BLaER1 treated with 17β-estradiol and CSF1 and Interleukin-3, amounts not matched to agents 10 nM and 100 nM (cell line): ENCODE measurements at regions not wholly inside any gene's neighbourhood (a gene's known extent, or its start where the extent isn't known, plus 50 kb on each side); places are given as distances from the start of the nearest gene placed in this dataset.

Experiments used
- H3K27ac ChIP-seq, 11 experiments: shearing (Covaris generic); formaldehyde crosslinking; 2 replicates each; pipeline ENCODE4 v1.8.1; 2022
- H3K27me3 ChIP-seq, 11 experiments: shearing (Covaris generic); formaldehyde crosslinking; 2 replicates each; pipeline ENCODE4 v1.8.1; 2022
- H3K36me3 ChIP-seq, 11 experiments: shearing (Covaris generic); formaldehyde crosslinking; 2 replicates each; pipeline ENCODE4 v1.8.1; 2022
- H3K4me1 ChIP-seq, 10 experiments: shearing (Covaris generic); formaldehyde crosslinking; 2 replicates each; pipeline ENCODE4 v1.8.1; 2022
- H3K4me2 ChIP-seq, 11 experiments: shearing (Covaris generic); formaldehyde crosslinking; 2 replicates each; pipeline ENCODE4 v1.8.1; 2022
- H3K4me3 ChIP-seq, 10 experiments: shearing (Covaris generic); formaldehyde crosslinking; 2 replicates each; pipeline ENCODE4 v1.8.1; 2022
- H3K9ac ChIP-seq, 11 experiments: shearing (Covaris generic); formaldehyde crosslinking; 2 replicates each; pipeline ENCODE4 v1.8.1; 2022
- H3K9me3 ChIP-seq, 11 experiments: shearing (Covaris generic); formaldehyde crosslinking; replicated peaks in 1 of 11; 2 replicates each; pipeline ENCODE4 v1.8.1; 2022
- H4K20me1 ChIP-seq, 11 experiments: shearing (Covaris generic); formaldehyde crosslinking; 2 replicates each; pipeline ENCODE4 v1.8.1; 2022
- Cebpa-rat ChIP-seq, 11 experiments: shearing (Covaris generic); IDR thresholded peaks; 2 replicates each; pipeline ENCODE4 v1.8.1; 2022

DNA sequence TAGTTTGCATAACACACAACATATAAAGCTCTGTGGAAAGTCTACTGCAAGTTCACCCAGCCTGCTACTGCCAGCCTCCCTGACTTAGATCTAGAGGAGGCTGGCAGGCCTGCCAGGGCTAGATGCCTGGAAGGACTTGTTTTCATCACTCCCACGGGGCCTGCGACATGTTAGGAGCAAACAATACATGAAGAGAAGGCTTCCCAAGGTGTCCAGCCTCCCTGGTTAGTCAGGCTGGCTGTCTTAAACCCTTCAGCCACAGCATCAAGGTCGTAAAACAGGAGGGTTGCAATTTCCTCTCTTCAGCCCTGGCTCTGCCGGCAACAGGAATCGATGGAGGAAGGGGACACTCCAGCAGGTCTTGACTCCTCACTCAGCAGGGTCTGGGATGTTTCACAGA is 104.5 kb downstream of the NGF start:
- Histone ChIP-seq H3K4me3 (no peak overlapping the region), H3K36me3 (no peaks in the 10 kb centered on the region), H3K9me3 (peaks cover 0 to 11% (median 0%) of the 10 kb centered on the region in 11 experiments; a peak in 5 of 22 replicates), H3K4me2 (no peak overlapping the region), H3K9ac (no peak overlapping the region), H3K27ac (no peak overlapping the region), H4K20me1 (no peaks in the 10 kb centered on the region), H3K27me3 (no peaks in the 10 kb centered on the region), H3K4me1 (no peaks in the 10 kb centered on the region; a peak in 2 of 20 replicates)
- TF ChIP-seq Cebpa-rat (IDR thresholded peaks at IDR 0.05) = no peak

DNA sequence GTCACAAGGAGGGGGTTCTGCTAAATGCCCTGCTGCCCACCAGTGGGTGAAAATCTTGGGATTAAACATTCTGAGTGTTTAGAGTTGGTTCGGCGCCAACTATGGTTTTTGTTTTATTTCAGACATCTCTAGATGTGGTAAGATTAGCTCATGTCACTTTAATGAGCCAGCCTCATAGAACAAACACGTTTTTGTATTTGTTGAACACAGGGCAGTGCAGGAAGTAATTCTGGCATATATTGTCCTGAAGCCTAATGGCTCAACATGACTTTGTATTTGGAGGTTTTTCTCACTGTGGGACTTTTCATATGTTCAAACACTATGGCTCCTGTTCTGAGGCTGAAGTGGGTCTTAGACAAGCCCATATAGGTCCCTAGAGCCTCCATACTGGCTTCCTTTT is 107.8 kb downstream of the NGF start:
- no peaks in the 10 kb centered on the region for H3K36me3 ChIP-seq
- H3K4me1 ChIP-seq = no peaks in the 10 kb centered on the region; a peak in 1 of 20 replicates
- TF ChIP-seq Cebpa-rat (IDR thresholded peaks at IDR 0.05) = no peak
- no peaks in the 10 kb centered on the region for H3K9me3 ChIP-seq
- H4K20me1 ChIP-seq = no peaks in the 10 kb centered on the region
- no peaks in the 10 kb centered on the region for H3K27me3 ChIP-seq
- H3K4me3 ChIP-seq = no peak overlapping the region
- H3K27ac ChIP-seq = no peak overlapping the region
- H3K9ac ChIP-seq = no peak overlapping the region
- H3K4me2 ChIP-seq = no peak overlapping the region

GRCh38 chr1:115229016-115229415 is 109.0 kb downstream of the NGF start:
- Histone ChIP-seq H3K36me3 (no peaks in the 10 kb centered on the region), H3K9me3 (no peaks in the 10 kb centered on the region), H3K9ac (no peak overlapping the region), H4K20me1 (no peaks in the 10 kb centered on the region), H3K4me2 (no peak overlapping the region), H3K27ac (no peak overlapping the region), H3K27me3 (no peaks in the 10 kb centered on the region), H3K4me1 (no peaks in the 10 kb centered on the region; a peak in 1 of 20 replicates), H3K4me3 (no peak overlapping the region)
- no peak for TF ChIP-seq Cebpa-rat (IDR thresholded peaks at IDR 0.05)

GRCh38 chr1:115228191-115228590 is 109.9 kb downstream of the NGF start:
- Histone ChIP-seq H3K36me3 (no peaks in the 10 kb centered on the region), H3K9me3 (no peaks in the 10 kb centered on the region), H3K4me2 (no peak overlapping the region), H3K27me3 (no peaks in the 10 kb centered on the region), H3K9ac (no peak overlapping the region), H4K20me1 (no peaks in the 10 kb centered on the region), H3K27ac (no peak overlapping the region), H3K4me3 (no peak overlapping the region), H3K4me1 (no peaks in the 10 kb centered on the region; a peak in 1 of 20 replicates)
- no peak for TF ChIP-seq Cebpa-rat (IDR thresholded peaks at IDR 0.05)

- H3K4me1 ChIP-seq = no peaks in the 10 kb centered on the region; a peak in 1 of 20 replicates
Measured at GRCh38 chr1:115227346-115228082, 110.5 kb downstream of the NGF start.

GRCh38 chr1:115225993-115226685 is 111.9 kb downstream of the NGF start:
- Histone ChIP-seq H3K9me3 (no peaks in the 10 kb centered on the region), H3K27me3 (no peaks in the 10 kb centered on the region), H4K20me1 (no peaks in the 10 kb centered on the region), H3K36me3 (no peaks in the 10 kb centered on the region), H3K4me1 (no peaks in the 10 kb centered on the region), H3K27ac (no peak overlapping the region), H3K4me2 (no peak overlapping the region), H3K9ac (no peak overlapping the region), H3K4me3 (no peak overlapping the region)
- no peak for TF ChIP-seq Cebpa-rat (IDR thresholded peaks at IDR 0.05)

More at GRCh38 chr1:115227346-115228082, 110.5 kb downstream of the NGF start:
- no peak overlapping the region for H3K27ac ChIP-seq
- H3K4me3 ChIP-seq = no peak overlapping the region
- H3K27me3 ChIP-seq = no peaks in the 10 kb centered on the region
- no peaks in the 10 kb centered on the region for H4K20me1 ChIP-seq
- no peak overlapping the region for H3K4me2 ChIP-seq
- H3K9ac ChIP-seq = no peak overlapping the region
- H3K9me3 ChIP-seq = no peaks in the 10 kb centered on the region
- no peak for TF ChIP-seq Cebpa-rat (IDR thresholded peaks at IDR 0.05)
- no peaks in the 10 kb centered on the region for H3K36me3 ChIP-seq

DNA sequence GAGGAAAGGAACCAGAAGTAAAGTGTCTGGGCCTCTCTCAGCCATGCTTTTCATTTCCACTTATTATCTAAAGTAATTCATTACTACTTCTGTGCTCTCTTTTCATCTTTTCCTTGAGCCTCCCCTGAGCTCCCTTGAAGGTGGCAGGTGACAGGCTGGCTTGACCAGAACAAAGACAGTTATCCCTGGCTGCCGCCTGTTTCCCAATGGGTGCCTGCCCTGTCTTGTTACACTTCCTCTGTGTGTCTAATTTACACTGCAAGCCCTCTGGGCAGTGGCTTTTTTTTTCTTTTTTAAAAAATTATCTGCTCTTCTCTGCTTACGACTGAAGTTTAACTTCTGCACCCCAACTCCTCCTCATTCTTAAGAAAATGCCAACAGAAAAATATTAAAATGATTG is 113.4 kb downstream of the NGF start:
- Histone ChIP-seq H3K4me2 (no peak overlapping the region), H3K36me3 (no peaks in the 10 kb centered on the region), H3K27me3 (no peaks in the 10 kb centered on the region), H3K9ac (no peak overlapping the region), H3K9me3 (no peaks in the 10 kb centered on the region), H3K4me1 (no peaks in the 10 kb centered on the region; a peak in 1 of 20 replicates), H3K27ac (no peak overlapping the region), H4K20me1 (no peaks in the 10 kb centered on the region), H3K4me3 (no peak overlapping the region)
- no peak for TF ChIP-seq Cebpa-rat (IDR thresholded peaks at IDR 0.05)

DNA sequence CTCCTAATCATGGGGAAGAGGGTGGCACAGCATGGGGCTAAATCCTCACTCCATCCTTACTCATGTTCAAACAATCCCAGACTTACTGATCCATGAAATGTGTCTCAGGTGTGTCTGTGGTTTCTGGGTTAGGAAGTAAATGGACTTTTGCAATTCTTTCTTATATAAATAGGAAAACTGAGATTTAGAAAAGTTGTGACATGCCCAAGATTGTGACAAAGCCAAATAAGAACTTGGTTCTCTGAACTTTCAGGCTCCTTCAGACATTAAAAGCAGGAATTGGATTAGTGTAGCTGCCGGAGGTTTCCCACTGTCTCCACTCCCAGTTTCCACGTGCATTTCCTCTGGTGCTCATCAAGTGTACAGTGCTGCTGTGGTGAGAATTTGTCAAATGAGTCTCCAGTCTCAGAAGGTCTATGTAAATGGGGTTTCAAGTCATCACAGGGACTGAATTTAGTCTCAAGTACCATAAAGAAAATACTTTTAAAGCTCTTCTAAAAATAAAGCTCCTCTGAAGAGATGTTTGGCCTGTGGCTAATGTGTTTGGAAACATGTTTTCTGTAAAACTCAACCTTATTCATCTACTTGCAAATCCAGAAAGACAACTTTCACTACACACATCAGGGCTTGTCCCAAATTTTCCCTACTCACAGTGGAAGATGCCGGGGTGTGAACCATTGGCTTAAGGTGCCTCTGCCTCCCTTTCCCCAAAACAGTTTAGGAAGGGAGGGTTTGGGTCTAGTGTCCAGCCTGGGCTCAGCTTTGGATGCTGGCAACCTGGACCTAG is 115.2 kb downstream of the NGF start:
- Histone ChIP-seq H3K9me3 (no peaks in the 10 kb centered on the region), H4K20me1 (no peaks in the 10 kb centered on the region), H3K27ac (no peak overlapping the region), H3K4me3 (no peak overlapping the region), H3K4me2 (no peak overlapping the region), H3K9ac (no peak overlapping the region), H3K36me3 (no peaks in the 10 kb centered on the region), H3K4me1 (no peaks in the 10 kb centered on the region; a peak in 1 of 20 replicates), H3K27me3 (no peaks in the 10 kb centered on the region)
- no peak for TF ChIP-seq Cebpa-rat (IDR thresholded peaks at IDR 0.05)
